Activated CD4-positive, alpha-beta T cell treated with anti-CD3 and anti-CD28 coated beads, Interleukin-2, amount 50 U/mL, for 24 hours (primary cell): ENCODE measurements at regions not wholly inside any gene's neighbourhood (a gene's known extent, or its start where the extent isn't known, plus 50 kb on each side); places are given as distances from the start of the nearest gene placed in this dataset.

Experiments
- DNase-seq, 2 donors: peaks; one replicate each; pipeline ENCODE4 v3.0.0-alpha.2; 2020; ENCODE audit warnings: low read depth in 1 of 2, low spot score in 1 of 2

GRCh38 chr3:103052236-103052830, 617.5 kb downstream of the ZPLD1 start:
- DNase-seq, result no peak

DNA sequence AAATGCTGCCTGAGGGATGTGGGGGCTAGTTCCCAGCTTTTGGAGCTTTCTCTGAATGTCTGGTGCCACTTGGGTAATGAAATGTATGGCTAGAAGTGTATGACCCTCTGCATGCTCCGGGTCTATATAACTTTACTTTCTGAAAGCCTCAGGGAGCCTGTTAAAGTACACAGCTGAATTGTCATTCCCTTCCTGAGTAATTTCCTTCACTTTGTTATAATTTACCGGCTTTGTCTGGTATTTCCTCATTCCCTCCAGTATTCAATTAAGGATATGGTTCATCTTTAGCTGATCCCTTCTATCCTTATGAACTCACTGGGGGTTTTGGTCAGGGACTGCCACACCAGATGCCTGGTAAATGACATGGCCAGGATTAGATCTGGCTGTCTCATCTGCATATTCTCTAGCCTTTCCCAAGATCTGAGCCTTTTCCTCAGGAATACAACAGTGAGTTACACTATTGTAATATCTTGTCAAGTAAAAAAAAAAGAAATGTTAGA, 620.3 kb downstream of the ZPLD1 start:
- no peak for DNase-seq

GRCh38 chr3:103056542-103056941, 621.7 kb downstream of the ZPLD1 start:
- no peak for DNase-seq

GRCh38 chr3:103057003-103057402, 622.2 kb downstream of the ZPLD1 start:
- DNase-seq, result no peak

- no peak for DNase-seq
Measured at GRCh38 chr3:103057487-103057886, 622.7 kb downstream of the ZPLD1 start.

GRCh38 chr3:103059432-103059831, 624.6 kb downstream of the ZPLD1 start:
- DNase-seq, result no peak

- no peak for DNase-seq
Measured at GRCh38 chr3:103060242-103060641, 625.4 kb downstream of the ZPLD1 start.

DNA sequence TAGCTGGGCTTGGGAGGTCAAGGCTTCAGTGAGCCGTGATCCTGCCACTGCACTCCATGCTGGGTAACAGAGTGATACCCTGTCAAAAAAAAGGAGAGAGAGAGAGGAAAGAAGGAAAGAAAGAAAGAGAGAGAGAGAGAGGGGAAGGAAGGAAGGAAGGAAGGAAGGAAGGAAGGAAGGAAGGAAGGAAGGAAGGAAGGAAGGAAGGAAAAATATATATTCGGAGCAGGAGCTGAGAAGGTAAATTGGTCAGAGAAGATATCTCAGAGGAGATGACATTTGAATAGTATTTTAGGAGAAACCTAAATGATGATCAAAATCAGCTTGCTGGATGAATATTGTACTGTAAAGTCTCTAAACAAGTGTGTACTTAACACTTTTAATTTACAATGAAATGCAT, 633.1 kb downstream of the ZPLD1 start:
- DNase-seq, result no peak

- no peak for DNase-seq
Measured at GRCh38 chr3:103075282-103075681, 640.5 kb downstream of the ZPLD1 start.

- DNase-seq, result no peak
Measured at GRCh38 chr3:103077910-103078309, 643.1 kb downstream of the ZPLD1 start.

- DNase-seq, result no peak
Measured at GRCh38 chr3:103082501-103082900, 647.7 kb downstream of the ZPLD1 start.

- DNase-seq, result no peak
Measured at GRCh38 chr3:103083848-103084631, 649.2 kb downstream of the ZPLD1 start.

DNA sequence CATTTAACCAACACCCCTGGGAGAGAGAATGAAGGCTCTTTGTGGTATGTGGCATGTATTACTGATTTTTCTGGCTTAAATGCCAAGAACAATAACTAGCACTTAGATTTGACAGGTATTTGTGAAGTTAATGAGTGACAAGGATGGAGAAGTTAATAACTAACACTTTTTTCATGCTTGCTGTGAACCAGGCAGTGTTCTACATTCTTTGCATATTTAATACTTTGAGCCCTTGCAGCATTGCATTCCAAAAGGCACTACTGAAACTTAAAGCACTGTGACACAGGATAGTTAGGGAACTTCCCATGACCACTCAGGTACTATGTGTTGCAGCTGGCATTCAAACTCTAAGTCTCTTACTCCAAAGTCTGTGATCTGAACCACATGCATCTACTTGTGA, 650.6 kb downstream of the ZPLD1 start:
- DNase-seq, result no peak

DNA sequence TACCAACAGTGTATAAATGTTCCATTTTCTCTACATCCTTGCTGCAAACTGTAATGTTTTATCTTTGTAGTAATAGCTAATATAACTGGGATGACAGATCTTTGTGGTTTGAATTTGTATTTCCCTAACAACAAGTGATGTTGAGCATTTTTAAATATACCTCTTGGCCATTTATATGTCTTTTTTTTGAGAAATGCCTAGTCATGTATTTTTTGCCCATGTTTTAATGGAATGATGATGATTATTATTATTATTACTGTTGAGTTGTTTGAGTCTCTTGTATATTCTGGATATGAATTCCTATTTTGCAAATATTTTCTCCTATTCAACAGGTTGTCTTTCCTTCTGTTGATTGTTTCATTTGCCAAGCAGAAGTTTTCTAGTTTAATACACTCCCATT, 654.9 kb downstream of the ZPLD1 start:
- no peak for DNase-seq

DNA sequence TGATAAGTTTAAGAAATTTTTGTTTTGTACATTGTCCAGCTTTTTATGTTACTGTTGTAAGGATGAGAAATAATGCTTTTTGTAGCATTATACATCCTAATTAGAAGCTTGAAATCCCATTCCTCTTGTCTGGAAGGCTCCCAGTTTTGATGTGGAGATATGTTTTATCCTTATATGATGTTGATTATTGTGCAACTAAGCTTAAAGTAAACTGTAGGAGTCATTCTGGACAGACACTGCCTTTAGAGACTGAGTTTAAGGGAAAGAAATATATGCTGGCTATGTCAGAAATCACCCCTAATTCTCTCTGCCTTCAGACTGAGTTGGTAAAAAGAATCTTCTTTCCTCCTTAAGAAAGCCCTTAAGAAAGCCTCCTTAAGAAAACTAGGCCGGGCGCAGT, 670.4 kb downstream of the ZPLD1 start:
- DNase-seq, result no peak

DNA sequence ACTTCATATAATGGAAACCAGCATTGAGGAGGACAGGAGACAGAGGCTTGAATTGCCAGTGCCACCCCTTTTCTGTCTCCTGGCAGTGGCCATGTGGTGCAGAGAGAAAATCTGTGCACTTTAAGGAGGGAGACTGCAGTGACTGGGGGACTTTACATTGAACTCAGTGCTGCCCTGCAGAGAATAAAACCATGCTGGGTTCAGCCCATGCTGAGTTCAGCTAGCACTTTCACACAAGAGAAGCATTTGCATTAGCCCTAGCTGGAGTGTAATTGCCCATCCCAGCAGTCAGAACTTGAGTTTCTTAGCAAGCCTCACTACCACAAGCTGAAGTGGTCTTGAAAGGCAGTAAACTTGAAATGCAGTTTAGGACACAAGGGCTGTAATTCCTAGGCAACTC, 677.5 kb downstream of the ZPLD1 start:
- no peak for DNase-seq

DNA sequence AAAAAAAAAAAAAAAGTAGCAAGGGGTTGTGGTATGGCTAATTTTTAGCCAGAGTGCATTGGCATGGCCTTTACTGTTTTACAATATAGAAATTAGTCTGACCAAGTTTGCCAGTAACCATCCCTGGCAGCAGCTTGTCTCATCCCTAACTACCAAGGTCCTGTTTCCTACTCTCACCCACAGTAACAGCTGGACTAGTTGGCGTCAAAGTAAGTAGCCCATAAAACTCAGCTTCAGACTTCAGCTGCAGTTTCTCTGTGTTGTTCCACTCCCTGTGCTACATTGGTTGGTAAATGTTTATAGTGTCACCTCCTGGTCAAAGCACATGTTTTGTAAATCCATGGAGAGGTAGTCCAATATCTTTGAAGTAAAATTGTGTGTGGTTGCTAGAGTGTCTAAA, 691.3 kb downstream of the ZPLD1 start:
- no peak for DNase-seq

DNA sequence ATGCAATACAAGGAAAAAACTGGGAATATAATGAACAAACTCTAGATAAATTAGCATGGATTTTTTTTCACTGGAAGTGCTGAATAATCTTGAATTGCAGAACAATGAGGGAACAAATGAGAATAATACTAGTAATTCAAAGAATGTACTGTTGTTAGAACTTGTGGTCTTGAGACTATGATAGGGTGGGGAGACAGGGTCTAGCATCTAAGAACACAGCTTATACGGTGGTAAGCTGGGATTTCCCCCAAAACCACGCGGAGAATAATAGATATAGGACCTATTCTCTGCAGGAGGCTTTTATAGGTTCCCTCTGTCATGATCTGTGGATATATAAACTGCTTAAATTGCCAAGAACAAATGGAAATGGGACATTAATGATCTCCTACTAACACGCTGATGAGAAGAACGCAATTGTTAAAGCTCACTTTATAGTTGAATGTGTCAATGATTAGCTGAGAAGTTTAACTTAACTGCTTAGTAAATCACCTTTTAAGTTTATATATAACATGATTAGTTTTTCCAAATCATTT, 692.3 kb downstream of the ZPLD1 start:
- no peak for DNase-seq

DNA sequence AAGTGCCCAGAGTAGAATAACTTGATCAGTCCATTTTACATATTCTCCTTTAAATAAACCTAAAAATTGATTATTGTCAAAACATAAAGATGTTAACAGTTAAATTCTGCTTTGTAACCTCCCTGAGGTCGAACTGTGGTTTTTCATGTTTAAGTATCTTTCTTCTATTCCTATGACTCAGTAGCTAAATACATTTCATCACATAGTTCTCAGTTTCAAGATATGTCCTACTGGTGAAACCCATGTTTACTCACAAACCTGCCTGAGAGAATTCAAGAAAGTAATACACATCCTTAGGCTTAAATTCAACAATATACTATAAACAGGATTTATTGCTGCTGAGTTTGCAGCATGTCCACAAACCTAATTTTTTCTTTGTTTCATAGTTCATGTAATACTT, 692.9 kb downstream of the ZPLD1 start:
- no peak for DNase-seq

- no peak for DNase-seq
Measured at GRCh38 chr3:103134023-103134724, 699.4 kb downstream of the ZPLD1 start.

DNA sequence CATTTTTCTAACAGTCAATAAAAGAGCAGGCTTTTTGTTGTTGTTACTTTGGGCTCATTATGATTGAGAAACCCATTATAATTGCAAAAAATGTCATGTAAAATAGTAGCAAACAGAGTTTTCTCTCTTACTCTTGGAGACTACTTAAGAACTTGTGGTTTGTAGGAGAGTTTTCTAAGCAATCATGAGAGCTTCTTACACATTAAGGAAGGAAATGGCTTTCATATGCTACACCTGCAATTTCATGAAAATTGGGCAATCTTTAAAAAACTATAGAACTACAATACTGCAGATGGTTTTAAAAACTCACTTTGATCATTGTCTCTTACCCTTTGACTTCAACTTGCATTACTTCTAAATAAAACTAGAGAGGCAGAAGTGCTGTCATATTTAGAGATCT, 701.8 kb downstream of the ZPLD1 start:
- no peak for DNase-seq

DNA sequence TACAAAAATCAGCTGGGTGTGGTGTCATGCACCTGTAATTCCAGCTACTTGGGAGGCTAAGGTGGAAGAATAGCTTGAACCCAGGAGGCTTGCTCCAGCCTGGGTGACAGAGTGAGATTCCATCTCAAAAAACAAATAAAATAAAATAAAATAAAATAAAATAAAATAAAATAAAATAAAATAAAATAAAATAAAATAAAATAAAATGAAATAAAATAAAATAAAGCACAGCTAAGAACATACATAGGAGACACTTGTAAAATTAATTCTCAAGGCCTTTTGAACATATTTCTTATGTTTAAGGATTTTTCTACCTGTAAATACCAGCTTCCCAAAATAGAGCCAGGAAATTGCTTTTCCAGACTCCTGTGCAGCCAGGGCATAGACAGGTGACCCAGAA, 703.0 kb downstream of the ZPLD1 start:
- no peak for DNase-seq
